SK-N-SH (cell line): ENCODE measurements at regions not wholly inside any gene's neighbourhood (a gene's known extent, or its start where the extent isn't known, plus 50 kb on each side); places are given as distances from the start of the nearest gene placed in this dataset.

ENCODE experiments used
- CTCF ChIA-PET: fragments of 300-600, 350-600 bp; formaldehyde crosslinking; extraction: SDS; loops from one replicate; lab custom pipeline; 2021; lab: Yijun Ruan, JAX
- POLR2A ChIA-PET: fragments of 350-600 bp; sonication (Branson Sonifier 250); formaldehyde crosslinking; extraction: SDS; loops from one replicate; lab custom pipeline; 2020; ENCODE audit warnings: antibody characterized with exemption, inconsistent platforms; lab: Yijun Ruan, JAX
- DNase-seq: peaks from one replicate; pipeline ENCODE4 v3.0.0; 2012
- H2AFZ ChIP-seq: fragments of 200-600 bp; sonication (generic); 2 replicates; pipeline ENCODE4 v1.8.1; 2016; ENCODE audit warnings: antibody characterized with exemption, mild to moderate bottlenecking, low read depth
- H3F3A ChIP-seq: fragments of 200-600 bp; sonication (generic); replicated peaks from 2 replicates; pipeline ENCODE3; 2016; ENCODE audit warnings: antibody characterized with exemption, mild to moderate bottlenecking; ENCODE audit not compliant: insufficient read depth
- H3K27ac ChIP-seq, 2 experiments: fragments of 200-500 bp in 1 of 2; fragments of 200-600 bp in 1 of 2; sonication (Bioruptor generic) in 1 of 2; sonication (generic), shearing (Covaris generic) in 1 of 2; 2 replicates each; pipeline versions ENCODE4 v1.5.1 to v1.6.1; 2014 to 2016; ENCODE audit warnings: low read depth in 2 of 2, inconsistent platforms in 1 of 2, low read length in 1 of 2, mild to moderate bottlenecking in 1 of 2, mixed read lengths in 1 of 2
- H3K27me3 ChIP-seq: fragments of 200-600 bp; sonication (generic), shearing (Covaris generic); 2 replicates; pipeline ENCODE4 v1.6.1; 2016; ENCODE audit warnings: mixed run types; ENCODE audit not compliant: insufficient read depth
- H3K36me3 ChIP-seq, 2 experiments: fragments of 200-500 bp in 1 of 2; fragments of 200-600 bp in 1 of 2; sonication (Bioruptor generic) in 1 of 2; sonication (generic) in 1 of 2; replicated peaks in 1 of 2; 2 replicates each; pipeline versions ENCODE3 to v1.5.1; 2014 to 2016; ENCODE audit warnings: low read length in 1 of 2, mild to moderate bottlenecking in 1 of 2; ENCODE audit not compliant: insufficient read depth in 2 of 2, control insufficient read depth in 1 of 2
- H3K4me1 ChIP-seq, 2 experiments: fragments of 200-500 bp in 1 of 2; fragments of 200-600 bp in 1 of 2; sonication (Bioruptor generic) in 1 of 2; sonication (generic), shearing (Covaris generic) in 1 of 2; 2 replicates each; pipeline versions ENCODE4 v1.5.1 to v1.6.1; 2014 to 2016; ENCODE audit warnings: low read depth in 1 of 2, low read length in 1 of 2, mixed run types in 1 of 2; ENCODE audit not compliant: insufficient read depth in 2 of 2, control insufficient read depth in 1 of 2
- H3K4me2 ChIP-seq: fragments of 200-600 bp; sonication (generic), shearing (Covaris generic); 2 replicates; pipeline ENCODE4 v1.6.1; 2017; ENCODE audit warnings: mixed run types
- H3K4me3 ChIP-seq, 2 experiments: fragments of 200-500 bp in 1 of 2; fragments of 200-600 bp in 1 of 2; sonication (Bioruptor generic) in 1 of 2; sonication (generic), shearing (Covaris generic) in 1 of 2; 2 replicates each; pipeline versions ENCODE4 v1.5.1 to v1.8.1; 2014 to 2016; ENCODE audit warnings: low read depth in 2 of 2, inconsistent platforms in 1 of 2, low read length in 1 of 2, mild to moderate bottlenecking in 1 of 2, mixed read lengths in 1 of 2, moderate library complexity in 1 of 2
- H3K79me2 ChIP-seq: fragments of 200-600 bp; sonication (generic); 2 replicates; pipeline ENCODE4 v1.8.1; 2017; ENCODE audit warnings: mild to moderate bottlenecking; ENCODE audit not compliant: insufficient read depth
- H3K9ac ChIP-seq: fragments of 200-600 bp; sonication (generic); 2 replicates; pipeline ENCODE4 v1.6.1; 2017; ENCODE audit warnings: mixed run types
- H3K9me2 ChIP-seq: fragments of 200-600 bp; sonication (generic); 2 replicates; pipeline ENCODE4 v1.6.1; 2017; ENCODE audit warnings: mixed run types
- H3K9me3 ChIP-seq: fragments of 200-600 bp; sonication (generic); 2 replicates; pipeline ENCODE4 v1.6.1; 2017; ENCODE audit warnings: mixed run types, mild to moderate bottlenecking, moderate library complexity
- H4K20me1 ChIP-seq: fragments of 200-600 bp; sonication (generic); 2 replicates; pipeline ENCODE4 v1.6.1; 2017; ENCODE audit warnings: mild to moderate bottlenecking, mixed run types; ENCODE audit not compliant: insufficient read depth
- ELF1 ChIP-seq: IDR thresholded peaks from 2 replicates; pipeline ENCODE4 v1.4.0; 2012
- FOXM1 ChIP-seq: IDR thresholded peaks from 2 replicates; pipeline ENCODE4 v1.4.0; 2012; ENCODE audit warnings: low read depth, mild to moderate bottlenecking
- JUND ChIP-seq: IDR thresholded peaks from 2 replicates; pipeline ENCODE4 v1.4.0; 2012
- MAX ChIP-seq: IDR thresholded peaks from 2 replicates; pipeline ENCODE4 v1.4.0; 2012; ENCODE audit warnings: low read depth
- NRF1 ChIP-seq: IDR thresholded peaks from 2 replicates; pipeline ENCODE4 v1.6.1; 2012; ENCODE audit warnings: low read depth, mild to moderate bottlenecking, low read length
- RCOR1 ChIP-seq: fragments of 150-350 bp; IDR thresholded peaks from 2 replicates; pipeline ENCODE4 v1.6.1; 2017; ENCODE audit warnings: antibody characterized with exemption, low read length
- SMC3 ChIP-seq: IDR thresholded peaks from 2 replicates; pipeline ENCODE4 v1.6.1; 2012; ENCODE audit warnings: low read depth, low read length, improper control_type of control experiment
- WGBS: methylation state at CpG from one replicate; pipeline ENCODE4 v1.1.6; 2017; ENCODE audit warnings: low lambda C conversion rate; 5-methylcytosine and 5-hydroxymethylcytosine counted together
- TF ChIP-seq, protein P1 (sequence below): fragments of 200-600 bp; sonication (generic); IDR thresholded peaks from 2 replicates; pipeline ENCODE4 v1.6.1; 2017; ENCODE audit warnings: antibody characterized with exemption, mild to moderate bottlenecking, moderate library complexity
- TF ChIP-seq, protein P2 (sequence below): IDR thresholded peaks from 2 replicates; pipeline ENCODE4 v1.6.1; 2012; ENCODE audit warnings: mild to moderate bottlenecking, low read depth, low read length, moderate library complexity
- TF ChIP-seq, protein P3 (sequence below): IDR thresholded peaks from 2 replicates; pipeline ENCODE4 v1.4.0; 2012; ENCODE audit warnings: low read depth, borderline replicate concordance

GRCh38 chr11:110859998-110860397 is 147.8 kb upstream of the ARHGAP20 start:
- H3K27me3 ChIP-seq: no peaks in the 10 kb centered on the region
- H3K4me2 ChIP-seq: no peak overlapping the region
- POLR2A ChIA-PET: no interaction called here
- TF ChIP-seq ELF1 (no peak), SMC3 (no peak), NRF1 (no peak), FOXM1 (no peak), JUND (no peak), RCOR1 (no peak), MAX (no peak)
- TF ChIP-seq, protein P1, sequence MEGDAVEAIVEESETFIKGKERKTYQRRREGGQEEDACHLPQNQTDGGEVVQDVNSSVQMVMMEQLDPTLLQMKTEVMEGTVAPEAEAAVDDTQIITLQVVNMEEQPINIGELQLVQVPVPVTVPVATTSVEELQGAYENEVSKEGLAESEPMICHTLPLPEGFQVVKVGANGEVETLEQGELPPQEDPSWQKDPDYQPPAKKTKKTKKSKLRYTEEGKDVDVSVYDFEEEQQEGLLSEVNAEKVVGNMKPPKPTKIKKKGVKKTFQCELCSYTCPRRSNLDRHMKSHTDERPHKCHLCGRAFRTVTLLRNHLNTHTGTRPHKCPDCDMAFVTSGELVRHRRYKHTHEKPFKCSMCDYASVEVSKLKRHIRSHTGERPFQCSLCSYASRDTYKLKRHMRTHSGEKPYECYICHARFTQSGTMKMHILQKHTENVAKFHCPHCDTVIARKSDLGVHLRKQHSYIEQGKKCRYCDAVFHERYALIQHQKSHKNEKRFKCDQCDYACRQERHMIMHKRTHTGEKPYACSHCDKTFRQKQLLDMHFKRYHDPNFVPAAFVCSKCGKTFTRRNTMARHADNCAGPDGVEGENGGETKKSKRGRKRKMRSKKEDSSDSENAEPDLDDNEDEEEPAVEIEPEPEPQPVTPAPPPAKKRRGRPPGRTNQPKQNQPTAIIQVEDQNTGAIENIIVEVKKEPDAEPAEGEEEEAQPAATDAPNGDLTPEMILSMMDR: no peak
- TF ChIP-seq, protein P2, sequence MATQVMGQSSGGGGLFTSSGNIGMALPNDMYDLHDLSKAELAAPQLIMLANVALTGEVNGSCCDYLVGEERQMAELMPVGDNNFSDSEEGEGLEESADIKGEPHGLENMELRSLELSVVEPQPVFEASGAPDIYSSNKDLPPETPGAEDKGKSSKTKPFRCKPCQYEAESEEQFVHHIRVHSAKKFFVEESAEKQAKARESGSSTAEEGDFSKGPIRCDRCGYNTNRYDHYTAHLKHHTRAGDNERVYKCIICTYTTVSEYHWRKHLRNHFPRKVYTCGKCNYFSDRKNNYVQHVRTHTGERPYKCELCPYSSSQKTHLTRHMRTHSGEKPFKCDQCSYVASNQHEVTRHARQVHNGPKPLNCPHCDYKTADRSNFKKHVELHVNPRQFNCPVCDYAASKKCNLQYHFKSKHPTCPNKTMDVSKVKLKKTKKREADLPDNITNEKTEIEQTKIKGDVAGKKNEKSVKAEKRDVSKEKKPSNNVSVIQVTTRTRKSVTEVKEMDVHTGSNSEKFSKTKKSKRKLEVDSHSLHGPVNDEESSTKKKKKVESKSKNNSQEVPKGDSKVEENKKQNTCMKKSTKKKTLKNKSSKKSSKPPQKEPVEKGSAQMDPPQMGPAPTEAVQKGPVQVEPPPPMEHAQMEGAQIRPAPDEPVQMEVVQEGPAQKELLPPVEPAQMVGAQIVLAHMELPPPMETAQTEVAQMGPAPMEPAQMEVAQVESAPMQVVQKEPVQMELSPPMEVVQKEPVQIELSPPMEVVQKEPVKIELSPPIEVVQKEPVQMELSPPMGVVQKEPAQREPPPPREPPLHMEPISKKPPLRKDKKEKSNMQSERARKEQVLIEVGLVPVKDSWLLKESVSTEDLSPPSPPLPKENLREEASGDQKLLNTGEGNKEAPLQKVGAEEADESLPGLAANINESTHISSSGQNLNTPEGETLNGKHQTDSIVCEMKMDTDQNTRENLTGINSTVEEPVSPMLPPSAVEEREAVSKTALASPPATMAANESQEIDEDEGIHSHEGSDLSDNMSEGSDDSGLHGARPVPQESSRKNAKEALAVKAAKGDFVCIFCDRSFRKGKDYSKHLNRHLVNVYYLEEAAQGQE: no peak
- TF ChIP-seq, protein P3, sequence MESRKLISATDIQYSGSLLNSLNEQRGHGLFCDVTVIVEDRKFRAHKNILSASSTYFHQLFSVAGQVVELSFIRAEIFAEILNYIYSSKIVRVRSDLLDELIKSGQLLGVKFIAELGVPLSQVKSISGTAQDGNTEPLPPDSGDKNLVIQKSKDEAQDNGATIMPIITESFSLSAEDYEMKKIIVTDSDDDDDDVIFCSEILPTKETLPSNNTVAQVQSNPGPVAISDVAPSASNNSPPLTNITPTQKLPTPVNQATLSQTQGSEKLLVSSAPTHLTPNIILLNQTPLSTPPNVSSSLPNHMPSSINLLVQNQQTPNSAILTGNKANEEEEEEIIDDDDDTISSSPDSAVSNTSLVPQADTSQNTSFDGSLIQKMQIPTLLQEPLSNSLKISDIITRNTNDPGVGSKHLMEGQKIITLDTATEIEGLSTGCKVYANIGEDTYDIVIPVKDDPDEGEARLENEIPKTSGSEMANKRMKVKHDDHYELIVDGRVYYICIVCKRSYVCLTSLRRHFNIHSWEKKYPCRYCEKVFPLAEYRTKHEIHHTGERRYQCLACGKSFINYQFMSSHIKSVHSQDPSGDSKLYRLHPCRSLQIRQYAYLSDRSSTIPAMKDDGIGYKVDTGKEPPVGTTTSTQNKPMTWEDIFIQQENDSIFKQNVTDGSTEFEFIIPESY: no peak
- WGBS: 88% methylated on average over 6 of the region's 6 CpGs
- no peak for DNase-seq
- H3K9ac ChIP-seq: no peak overlapping the region
- no peaks in the 10 kb centered on the region for H3K9me3 ChIP-seq
- H3K4me3 ChIP-seq: no peak overlapping the region
- no peaks in the 10 kb centered on the region for H3K36me3 ChIP-seq
- H3F3A ChIP-seq: peaks cover 5% of the 10 kb centered on the region
- H3K27ac ChIP-seq: no peak overlapping the region
- CTCF ChIA-PET: interaction anchor here (0.6 to 1.9 kb wide), 2 partner anchors 15 to 877 kb away, joined by 3 to 5 read pairs; no protein-coding TSS in a partner anchor
- H3K4me1 ChIP-seq: peaks cover 2 to 7% of the 10 kb centered on the region in 2 experiments; a peak in 2 of 4 replicates
- H2AFZ ChIP-seq: no peak overlapping the region
- H3K79me2 ChIP-seq: no peaks in the 10 kb centered on the region
- H3K9me2 ChIP-seq: no peaks in the 10 kb centered on the region
- no peaks in the 10 kb centered on the region for H4K20me1 ChIP-seq
